ENCODE measurements at regions not wholly inside any gene's neighbourhood (a gene's known extent, or its start where the extent isn't known, plus 50 kb on each side); places are given as distances from the start of the nearest gene placed in this dataset.

- DNase-seq (ENCODE audit: low spot score) = no peak
- Histone ChIP-seq H3K4me3 (no peak overlapping the region), H3K27ac (no peak overlapping the region)
- no peak for TF ChIP-seq CTCF (IDR thresholded peaks at IDR 0.05)
Observed at GRCh38 chr4:43999669-44000068, 448.9 kb downstream of the KCTD8 start.

GRCh38 chr4:44002368-44002767 lies 446.2 kb downstream of the KCTD8 start:
- TF ChIP-seq CTCF (IDR thresholded peaks at IDR 0.05) = no peak
- Histone ChIP-seq H3K27ac (no peak overlapping the region), H3K4me3 (no peak overlapping the region)
- no peak for DNase-seq (ENCODE audit: low spot score)

- no peak for TF ChIP-seq CTCF (IDR thresholded peaks at IDR 0.05)
- DNase-seq (ENCODE audit: low spot score) = no peak
- Histone ChIP-seq H3K27ac (no peak overlapping the region), H3K4me3 (no peak overlapping the region)
Observed at GRCh38 chr4:44016570-44017421, 431.8 kb downstream of the KCTD8 start.

- TF ChIP-seq CTCF (IDR thresholded peaks at IDR 0.05) = no peak
- no peak overlapping the region for H3K27ac ChIP-seq
- no peak for DNase-seq (ENCODE audit: low spot score)
- no peak overlapping the region for H3K4me3 ChIP-seq
Observed at GRCh38 chr4:44017422-44017739, 431.2 kb downstream of the KCTD8 start.

GRCh38 chr4:44019721-44020120 lies 428.9 kb downstream of the KCTD8 start:
- TF ChIP-seq CTCF (IDR thresholded peaks at IDR 0.05) = no peak
- Histone ChIP-seq H3K27ac (no peak overlapping the region), H3K4me3 (no peak overlapping the region)
- no peak for DNase-seq (ENCODE audit: low spot score)

- H3K4me3 ChIP-seq = no peak overlapping the region
- H3K27ac ChIP-seq = no peak overlapping the region
- TF ChIP-seq CTCF (IDR thresholded peaks at IDR 0.05) = no peak
- DNase-seq (ENCODE audit: low spot score) = no peak
Observed at GRCh38 chr4:44025376-44026020, 423.1 kb downstream of the KCTD8 start.

GRCh38 chr4:44038811-44039210 lies 409.8 kb downstream of the KCTD8 start:
- no peak for DNase-seq (ENCODE audit: low spot score)
- Histone ChIP-seq H3K4me3 (no peak overlapping the region), H3K27ac (no peak overlapping the region)
- no peak for TF ChIP-seq CTCF (IDR thresholded peaks at IDR 0.05)

Data from coronary artery (tissue), 2 donors.